T-helper 1 cell treated with Interleukin-12 subunit alpha and Interleukin-12 subunit beta and Interleukin-4 antibody, amounts not matched to agents 30 ng/mL and 1 ng/mL, for 36 hours (primary cell): ENCODE measurements at regions not wholly inside any gene's neighbourhood (a gene's known extent, or its start where the extent isn't known, plus 50 kb on each side); places are given as distances from the start of the nearest gene placed in this dataset.

Experiments
- intact Hi-C: fragments of 100-400 bp; cut with micrococcal nuclease; formaldehyde crosslinking; loops from one replicate; pipeline ENCODE4 v1.15.1; 2024

GRCh38 chr5:3364941-3365340 lies 230.7 kb upstream of the IRX1 start:
- intact Hi-C loops, result no loop called here

DNA sequence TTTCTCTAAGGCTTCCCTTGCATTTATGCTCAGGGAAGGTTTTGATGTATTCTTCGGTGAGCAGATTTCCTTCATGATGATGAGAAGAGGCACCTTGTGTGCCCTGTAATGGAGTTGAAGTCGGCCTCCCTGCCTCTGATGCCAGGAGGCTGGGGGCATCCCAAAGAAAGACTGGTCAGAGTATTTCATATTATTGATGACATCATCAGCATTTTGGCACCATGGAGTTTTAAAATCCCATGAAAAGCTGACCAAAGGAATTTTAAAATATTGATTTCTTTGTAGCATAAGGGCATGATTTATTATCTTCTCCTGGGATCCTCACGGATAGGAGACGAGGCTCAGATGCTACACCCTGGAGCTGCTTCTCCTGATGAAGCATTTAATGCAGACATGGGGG lies 231.2 kb upstream of the IRX1 start:
- intact Hi-C loops, result no loop called here

DNA sequence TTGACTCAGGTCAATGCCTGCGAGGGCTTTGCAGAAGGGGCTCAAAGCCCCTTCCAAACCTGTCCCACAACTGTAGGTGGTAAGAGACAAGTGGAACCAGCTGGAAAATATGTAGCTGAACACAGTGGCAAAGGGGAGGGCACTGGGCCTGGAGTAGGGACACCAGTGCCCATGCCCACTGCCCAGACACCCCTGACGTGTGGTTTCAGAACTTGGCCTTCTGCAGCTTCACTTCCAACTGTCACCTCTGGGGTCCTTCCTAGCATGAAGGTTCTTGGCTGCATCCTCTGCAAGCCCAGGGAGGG lies 233.1 kb upstream of the IRX1 start:
- intact Hi-C loops, result no loop called here

GRCh38 chr5:3361811-3362605 lies 233.6 kb upstream of the IRX1 start:
- intact Hi-C loops, result no loop called here

DNA sequence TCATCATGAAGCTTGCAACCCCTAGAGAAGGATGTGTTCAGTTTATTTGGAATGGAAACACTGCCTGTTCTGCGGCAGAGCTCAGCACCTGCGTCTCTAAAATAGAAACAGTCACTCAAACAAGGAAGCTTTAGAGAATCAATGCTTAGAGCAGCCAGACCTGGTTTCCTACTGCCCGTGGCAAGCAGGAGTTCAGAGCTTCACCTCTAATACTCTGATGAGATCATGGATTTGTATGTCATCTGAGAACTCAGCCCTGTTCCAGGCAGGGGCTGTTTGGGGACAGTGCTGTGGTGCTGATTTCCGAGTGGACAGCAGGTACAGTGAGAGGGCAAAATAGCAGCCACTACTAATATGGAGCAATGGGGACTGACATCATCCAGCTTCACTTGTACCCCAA lies 236.0 kb upstream of the IRX1 start:
- intact Hi-C loops, result no loop called here

DNA sequence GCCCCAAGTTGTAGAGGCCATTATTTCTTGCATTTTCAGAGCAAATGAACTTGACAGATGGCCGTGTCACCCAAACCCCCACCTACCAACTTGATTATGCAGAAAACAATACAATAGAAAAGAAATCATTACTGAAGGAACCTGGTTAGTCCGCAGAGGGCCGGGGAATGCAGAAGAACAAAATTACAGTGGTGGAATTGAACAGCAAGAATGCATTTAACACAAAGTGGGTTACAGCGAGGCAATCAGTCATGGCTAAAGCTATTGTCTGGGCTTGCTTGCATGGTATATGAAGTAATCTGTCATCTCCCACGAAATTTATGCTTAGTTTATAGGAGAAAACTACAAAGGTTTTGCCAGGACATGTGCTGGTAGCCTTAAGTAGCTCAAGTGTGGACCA lies 238.3 kb upstream of the IRX1 start:
- intact Hi-C loops, result no loop called here

- intact Hi-C loops, result no loop called here
Measured at GRCh38 chr5:3356016-3356415, 239.6 kb upstream of the IRX1 start.

- intact Hi-C loops, result no loop called here
Measured at GRCh38 chr5:3355126-3355525, 240.5 kb upstream of the IRX1 start.

DNA sequence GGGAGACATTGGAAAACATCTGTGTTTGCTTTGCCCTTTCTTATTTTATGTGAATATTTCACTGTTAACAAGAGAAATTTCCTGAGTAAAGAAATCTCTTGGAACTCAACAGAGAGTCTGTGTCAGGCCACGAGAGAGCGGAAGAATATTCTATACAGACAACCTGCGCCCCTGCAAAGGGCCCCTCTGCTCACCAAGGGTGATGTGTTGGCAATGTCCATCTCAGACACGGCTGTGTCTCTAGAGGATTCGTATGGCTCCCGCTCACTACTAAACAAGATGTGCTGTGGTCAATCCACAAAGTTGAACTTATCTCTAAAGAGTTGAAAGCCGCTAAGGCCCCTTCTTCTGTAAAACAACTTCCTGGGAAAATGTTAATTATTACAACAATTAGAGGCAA lies 241.0 kb upstream of the IRX1 start:
- intact Hi-C loops, result no loop called here

DNA sequence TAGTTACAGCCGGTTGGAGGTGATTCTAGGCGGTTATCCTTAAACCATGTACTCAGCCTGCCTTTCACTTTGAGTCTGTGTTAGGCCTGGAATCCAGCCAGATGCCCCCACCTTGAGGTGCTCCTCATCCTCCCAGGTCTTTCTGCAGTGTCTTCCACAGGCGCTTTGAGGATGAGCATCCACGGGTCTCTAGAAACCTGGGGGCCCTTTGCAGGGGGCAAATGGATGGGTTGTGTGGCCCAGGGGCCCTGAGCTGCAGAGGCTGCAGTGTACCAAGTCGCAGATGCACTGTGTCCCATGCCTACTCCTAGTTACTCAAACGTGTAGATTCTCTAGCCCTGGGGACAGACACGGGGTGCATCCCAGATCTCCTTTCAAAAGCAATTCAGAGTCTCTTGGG lies 242.1 kb upstream of the IRX1 start:
- intact Hi-C loops, result no loop called here

- intact Hi-C loops, result no loop called here
Measured at GRCh38 chr5:3352711-3353110, 242.9 kb upstream of the IRX1 start.

GRCh38 chr5:3351581-3352442 lies 243.8 kb upstream of the IRX1 start:
- intact Hi-C loops, result no loop called here

GRCh38 chr5:3350781-3351180 lies 244.9 kb upstream of the IRX1 start:
- intact Hi-C loops, result no loop called here

- intact Hi-C loops, result no loop called here
Measured at GRCh38 chr5:3349704-3350565, 245.7 kb upstream of the IRX1 start.

DNA sequence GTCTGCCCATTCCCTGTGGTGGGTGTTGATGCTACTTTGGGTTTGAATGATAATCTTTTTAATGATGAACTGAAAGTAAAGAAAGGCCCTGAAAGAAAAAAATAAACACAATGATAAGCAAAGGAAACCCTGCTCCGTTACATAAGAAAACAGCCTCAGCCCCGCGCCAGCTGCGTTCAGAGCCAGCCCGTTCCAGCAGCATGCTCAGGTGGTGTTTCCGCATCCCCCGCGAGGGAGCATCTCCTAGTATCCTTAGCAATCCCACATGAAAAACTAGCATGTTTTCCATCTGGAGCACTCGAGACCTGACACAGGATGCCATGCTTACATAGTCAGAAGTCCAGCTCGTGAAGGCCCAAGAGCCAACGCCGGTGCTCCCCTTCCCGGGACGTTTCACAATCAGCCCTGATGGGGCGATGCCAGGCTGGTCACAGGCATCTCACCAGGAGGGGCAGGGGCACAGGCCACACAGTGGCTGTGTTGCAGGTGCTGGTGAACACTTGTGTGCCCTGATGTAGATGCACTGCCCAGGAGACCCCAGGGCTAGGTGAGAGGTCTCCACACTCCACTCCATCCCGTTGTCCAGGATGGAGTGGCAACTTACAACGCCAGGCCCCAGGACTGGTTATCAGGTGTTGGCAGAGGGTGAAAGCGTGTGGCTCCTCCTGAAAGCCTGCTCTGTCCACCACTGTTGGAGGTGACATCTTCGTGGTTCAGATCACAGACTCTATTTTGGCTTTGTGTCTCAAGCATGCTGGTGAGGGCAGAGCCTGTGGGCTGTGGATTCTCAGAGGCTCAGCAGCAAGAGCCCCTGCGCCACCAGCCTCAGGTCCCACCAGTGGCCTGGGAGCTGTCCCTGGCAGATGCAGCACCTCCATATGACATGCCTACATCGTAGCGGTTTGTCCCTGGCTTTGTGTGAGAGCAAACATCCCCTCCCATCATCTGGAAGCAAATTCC lies 246.8 kb upstream of the IRX1 start:
- intact Hi-C loops, result no loop called here

DNA sequence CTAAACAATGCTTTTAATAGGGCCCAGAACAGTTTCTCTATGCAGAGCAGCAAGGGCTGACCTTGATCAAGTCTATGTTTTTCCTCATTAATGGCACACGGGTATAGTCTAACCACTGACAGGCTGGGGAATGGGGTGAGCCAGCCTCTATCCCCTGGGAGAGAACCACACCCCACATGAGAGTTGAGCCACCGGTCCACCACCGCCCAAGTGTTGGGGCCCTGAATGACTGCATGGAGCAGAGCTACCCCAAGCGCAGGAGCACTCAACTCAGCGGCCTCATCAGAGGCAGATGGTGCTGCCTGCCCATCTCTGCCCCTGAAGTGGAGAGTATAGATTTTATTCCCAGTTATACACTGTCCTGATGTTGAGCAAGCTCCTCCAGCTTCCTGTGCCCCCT lies 247.9 kb upstream of the IRX1 start:
- intact Hi-C loops, result no loop called here

DNA sequence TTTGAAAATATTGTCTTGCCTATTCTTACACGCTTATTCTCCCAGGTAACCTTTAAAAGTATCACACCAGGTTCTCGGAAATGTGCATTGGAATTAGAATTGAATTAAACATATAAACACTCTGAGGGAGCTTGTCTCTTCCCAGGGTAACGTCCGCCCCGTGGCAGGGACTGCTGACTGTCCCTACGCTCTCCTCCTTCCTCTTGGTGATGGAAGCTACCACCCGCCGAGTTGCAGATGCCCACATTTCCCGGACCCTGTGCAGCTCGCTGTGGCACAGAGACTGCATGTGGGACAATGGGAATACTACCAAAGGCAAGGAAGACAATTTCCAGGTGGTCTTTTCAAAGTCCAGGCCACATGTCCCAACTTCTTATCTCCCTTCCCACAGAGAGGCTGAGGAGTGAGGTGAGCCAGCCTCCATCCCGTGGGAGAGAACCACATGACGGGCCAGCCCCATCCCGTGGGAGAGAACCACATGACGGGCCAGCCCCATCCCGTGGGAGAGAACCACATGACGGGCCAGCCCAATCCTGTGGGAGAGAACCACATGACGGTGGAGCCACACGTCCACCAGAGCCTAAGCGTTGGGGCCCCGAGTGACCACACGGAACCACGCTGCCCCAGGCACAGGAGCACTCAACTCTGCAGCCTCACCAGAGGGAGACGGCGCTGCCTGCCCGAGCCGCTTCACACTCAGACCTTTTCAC lies 249.4 kb upstream of the IRX1 start:
- intact Hi-C loops, result no loop called here

DNA sequence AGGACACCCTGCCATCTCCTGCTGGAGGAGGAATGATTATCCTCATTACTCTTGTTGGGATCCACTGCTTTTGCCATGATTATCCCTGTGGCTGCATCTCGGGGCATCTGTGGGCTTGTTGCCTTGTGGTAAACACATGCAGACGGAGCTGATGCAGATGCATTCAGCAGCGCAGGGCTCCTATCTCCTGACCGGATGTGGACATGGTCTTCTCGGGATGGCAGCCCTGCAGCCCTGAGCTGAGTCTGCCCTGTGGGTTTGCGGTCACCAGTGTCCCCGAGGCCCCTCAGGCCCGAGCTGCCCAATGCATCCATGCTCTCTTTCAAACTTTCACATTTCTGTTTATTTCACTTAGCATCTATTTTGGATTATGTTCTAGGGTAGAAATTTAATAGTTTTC lies 250.4 kb upstream of the IRX1 start:
- intact Hi-C loops, result no loop called here

DNA sequence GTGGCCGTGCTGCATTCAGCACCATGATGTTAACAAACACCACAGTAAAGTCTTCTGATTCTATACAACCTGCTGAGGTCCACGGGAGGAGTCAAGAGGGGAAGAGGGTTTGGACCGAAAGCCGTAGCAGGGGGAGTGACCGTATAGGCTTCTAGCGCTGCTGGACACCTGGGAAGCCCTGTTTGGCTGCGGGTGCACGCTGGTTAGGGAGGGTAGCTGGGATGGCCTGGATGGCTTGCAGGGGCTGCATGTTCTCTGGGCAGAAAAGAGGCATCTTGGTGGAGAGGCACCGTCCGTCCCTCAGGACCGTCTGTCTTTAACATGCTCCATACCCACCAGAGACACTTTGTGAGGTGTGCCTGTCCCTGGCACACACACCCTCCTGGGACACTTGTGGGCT lies 251.0 kb upstream of the IRX1 start:
- intact Hi-C loops, result no loop called here

DNA sequence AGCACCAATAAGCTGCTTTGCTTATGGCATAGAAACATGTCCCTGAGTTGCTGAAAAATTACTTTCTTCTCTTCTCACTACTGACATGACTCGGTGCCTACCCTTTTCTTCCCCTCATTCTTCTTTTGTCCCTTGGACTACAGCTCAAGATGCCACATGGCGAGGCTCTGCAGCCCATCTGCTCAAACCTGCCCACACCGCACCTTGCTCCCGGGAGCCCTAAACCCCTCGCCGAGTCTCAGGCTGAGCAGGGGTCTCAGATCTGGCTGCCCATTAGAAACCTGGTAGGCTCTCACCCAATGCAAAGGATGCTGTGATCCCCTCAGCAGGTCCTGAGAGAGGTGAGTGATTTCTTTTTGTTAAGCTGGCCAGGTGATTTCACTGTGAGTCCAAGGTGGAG lies 251.7 kb upstream of the IRX1 start:
- intact Hi-C loops, result no loop called here
